ENCODE measurements at regions not wholly inside any gene's neighbourhood (a gene's known extent, or its start where the extent isn't known, plus 50 kb on each side); places are given as distances from the start of the nearest gene placed in this dataset.

GRCh38 chr5:145163876-145164275, 671.3 kb downstream of the PRELID2 start:
- TF ChIP-seq CTCF (IDR thresholded peaks at IDR 0.05; ENCODE audit: extremely low read depth, missing control alignments), result no peak
- DNase-seq (ENCODE audit: low spot score), result no peak

GRCh38 chr5:145162626-145163025, 672.5 kb downstream of the PRELID2 start:
- no peak for TF ChIP-seq CTCF (IDR thresholded peaks at IDR 0.05; ENCODE audit: extremely low read depth, missing control alignments)
- no peak for DNase-seq (ENCODE audit: low spot score)

GRCh38 chr5:145161391-145161790, 673.8 kb downstream of the PRELID2 start:
- no peak for TF ChIP-seq CTCF (IDR thresholded peaks at IDR 0.05; ENCODE audit: extremely low read depth, missing control alignments)
- DNase-seq (ENCODE audit: low spot score), result no peak

GRCh38 chr5:145160679-145161078, 674.5 kb downstream of the PRELID2 start:
- DNase-seq (ENCODE audit: low spot score), result no peak
- no peak for TF ChIP-seq CTCF (IDR thresholded peaks at IDR 0.05; ENCODE audit: extremely low read depth, missing control alignments)

- no peak for TF ChIP-seq CTCF (IDR thresholded peaks at IDR 0.05; ENCODE audit: extremely low read depth, missing control alignments)
- DNase-seq (ENCODE audit: low spot score), result no peak
These were observed 676.4 kb downstream of the PRELID2 start for GRCh38 chr5:145158730-145159129.

- DNase-seq (ENCODE audit: low spot score), result no peak
- TF ChIP-seq CTCF (IDR thresholded peaks at IDR 0.05; ENCODE audit: extremely low read depth, missing control alignments), result no peak
These were observed 677.3 kb downstream of the PRELID2 start for GRCh38 chr5:145157841-145158240.

- no peak for DNase-seq (ENCODE audit: low spot score)
These were observed 693.6 kb downstream of the PRELID2 start for GRCh38 chr5:145141534-145141933.

More at GRCh38 chr5:145141534-145141933, 693.6 kb downstream of the PRELID2 start:
- no peak for TF ChIP-seq CTCF (IDR thresholded peaks at IDR 0.05; ENCODE audit: extremely low read depth, missing control alignments)
